GM21825 (cell line): ENCODE measurements at regions not wholly inside any gene's neighbourhood (a gene's known extent, or its start where the extent isn't known, plus 50 kb on each side); places are given as distances from the start of the nearest gene placed in this dataset.

ENCODE experiments used
- ATAC-seq: cut with Tn5 transposase; IDR thresholded peaks from one replicate; pipeline ENCODE4 v1.9.1; 2021; ENCODE audit warnings: mild to moderate bottlenecking, moderate library complexity; ENCODE audit not compliant: unreplicated experiment

GRCh38 chr4:30930276-30930675, 210.1 kb downstream of the PCDH7 start:
- no peak for ATAC-seq

GRCh38 chr4:30932581-30932980, 212.4 kb downstream of the PCDH7 start:
- ATAC-seq: no peak

- ATAC-seq: no peak
These were observed 218.9 kb downstream of the PCDH7 start for GRCh38 chr4:30939069-30939468.

- no peak for ATAC-seq
These were observed 219.5 kb downstream of the PCDH7 start for GRCh38 chr4:30939684-30940083.

GRCh38 chr4:30941641-30942040, 221.5 kb downstream of the PCDH7 start:
- ATAC-seq: no peak

GRCh38 chr4:30943356-30943755, 223.2 kb downstream of the PCDH7 start:
- no peak for ATAC-seq

GRCh38 chr4:30945586-30945985, 225.4 kb downstream of the PCDH7 start:
- ATAC-seq: no peak

- ATAC-seq: no peak
These were observed 226.1 kb downstream of the PCDH7 start for GRCh38 chr4:30946288-30946687.

GRCh38 chr4:30948653-30949052, 228.5 kb downstream of the PCDH7 start:
- no peak for ATAC-seq

GRCh38 chr4:30950737-30951136, 230.6 kb downstream of the PCDH7 start:
- ATAC-seq: no peak

GRCh38 chr4:30952526-30953219, 232.5 kb downstream of the PCDH7 start:
- ATAC-seq: no peak

GRCh38 chr4:30953799-30954198, 233.6 kb downstream of the PCDH7 start:
- no peak for ATAC-seq

GRCh38 chr4:30956916-30957315, 236.7 kb downstream of the PCDH7 start:
- ATAC-seq: no peak

- no peak for ATAC-seq
These were observed 237.5 kb downstream of the PCDH7 start for GRCh38 chr4:30957706-30958105.

- no peak for ATAC-seq
These were observed 239.8 kb downstream of the PCDH7 start for GRCh38 chr4:30959781-30960485.

GRCh38 chr4:30962939-30963338, 242.8 kb downstream of the PCDH7 start:
- ATAC-seq: no peak

GRCh38 chr4:30968926-30969325, 248.8 kb downstream of the PCDH7 start:
- ATAC-seq: no peak

- no peak for ATAC-seq
These were observed 252.4 kb downstream of the PCDH7 start for GRCh38 chr4:30972542-30972941.

GRCh38 chr4:30973993-30974392, 253.8 kb downstream of the PCDH7 start:
- no peak for ATAC-seq

- no peak for ATAC-seq
These were observed 259.2 kb downstream of the PCDH7 start for GRCh38 chr4:30979402-30979801.

GRCh38 chr4:30989508-30989907, 269.3 kb downstream of the PCDH7 start:
- ATAC-seq: no peak

GRCh38 chr4:30996841-30997240, 276.7 kb downstream of the PCDH7 start:
- ATAC-seq: no peak

- ATAC-seq: no peak
These were observed 284.9 kb downstream of the PCDH7 start for GRCh38 chr4:31005037-31005436.
